H9 (cell line): ENCODE measurements at regions not wholly inside any gene's neighbourhood (a gene's known extent, or its start where the extent isn't known, plus 50 kb on each side); places are given as distances from the start of the nearest gene placed in this dataset.

Source experiments
- DNase-seq: peaks from one replicate; pipeline ENCODE4 v3.0.0-alpha.2; 2017
- H2AFZ ChIP-seq: one replicate; pipeline ENCODE4 v1.6.1; 2013; ENCODE audit warnings: mild to moderate bottlenecking, low read length, control low read depth, moderate library complexity
- H2AK5ac ChIP-seq: 2 replicates; pipeline ENCODE4 v1.6.1; 2013; ENCODE audit warnings: low read length, control low read depth, mixed read lengths; ENCODE audit not compliant: insufficient read length
- H2BK120ac ChIP-seq: one replicate; pipeline ENCODE4 v1.6.1; 2013; ENCODE audit warnings: low read depth, mild to moderate bottlenecking, low read length, control low read depth, inconsistent platforms; ENCODE audit not compliant: poor library complexity, severe bottlenecking
- H2BK12ac ChIP-seq: 2 replicates; pipeline ENCODE4 v1.6.1; 2013; ENCODE audit warnings: low read length, control low read depth, mixed read lengths, low read depth; ENCODE audit not compliant: insufficient read length
- H2BK15ac ChIP-seq: 2 replicates; pipeline ENCODE4 v1.6.1; 2013; ENCODE audit warnings: low read depth, low read length, control low read depth
- H2BK20ac ChIP-seq: one replicate; pipeline ENCODE4 v1.6.1; 2013; ENCODE audit warnings: low read depth, mild to moderate bottlenecking, low read length, control low read depth, inconsistent platforms; ENCODE audit not compliant: poor library complexity, severe bottlenecking
- H2BK5ac ChIP-seq: 2 replicates; pipeline ENCODE4 v1.6.1; 2013; ENCODE audit warnings: low read length, control low read depth, mixed read lengths; ENCODE audit not compliant: insufficient read length
- H3K14ac ChIP-seq: 2 replicates; pipeline ENCODE4 v1.6.1; 2013; ENCODE audit warnings: low read length, control low read depth; ENCODE audit not compliant: insufficient read depth
- H3K18ac ChIP-seq: 2 replicates; pipeline ENCODE4 v1.6.1; 2013; ENCODE audit warnings: low read depth, mild to moderate bottlenecking, mixed read lengths, low read length, control low read depth; ENCODE audit not compliant: insufficient read length
- H3K23ac ChIP-seq: 2 replicates; pipeline ENCODE4 v1.6.1; 2013; ENCODE audit warnings: low read length, control low read depth, mixed read lengths, low read depth; ENCODE audit not compliant: insufficient read length
- H3K23me2 ChIP-seq: 2 replicates; pipeline ENCODE4 v1.6.1; 2013; ENCODE audit warnings: low read depth, mild to moderate bottlenecking, mixed read lengths, low read length, control low read depth; ENCODE audit not compliant: insufficient read length, poor library complexity, severe bottlenecking
- H3K27ac ChIP-seq: 2 replicates; pipeline ENCODE4 v1.5.1; 2013; ENCODE audit warnings: low read length, control low read depth, mixed read lengths, low read depth; ENCODE audit not compliant: insufficient read length
- H3K27me3 ChIP-seq: 2 replicates; pipeline ENCODE4 v1.6.1; 2013; ENCODE audit warnings: low read length, control low read depth, inconsistent platforms; ENCODE audit not compliant: insufficient read depth
- H3K4ac ChIP-seq: 2 replicates; pipeline ENCODE4 v1.6.1; 2013; ENCODE audit warnings: low read depth, mild to moderate bottlenecking, control low read depth, inconsistent platforms, low read length, moderate library complexity
- H3K4me1 ChIP-seq: 2 replicates; pipeline ENCODE4 v1.6.1; 2013; ENCODE audit warnings: low read length, control low read depth, inconsistent platforms; ENCODE audit not compliant: insufficient read depth
- H3K4me2 ChIP-seq: 2 replicates; pipeline ENCODE4 v1.6.1; 2013; ENCODE audit warnings: low read length, control low read depth, mixed read lengths; ENCODE audit not compliant: insufficient read length, insufficient read depth
- H3K56ac ChIP-seq: 2 replicates; pipeline ENCODE4 v1.6.1; 2013; ENCODE audit warnings: low read depth, mild to moderate bottlenecking, mixed read lengths, low read length, control low read depth; ENCODE audit not compliant: insufficient read length
- H3K79me1 ChIP-seq: 2 replicates; pipeline ENCODE4 v1.6.1; 2013; ENCODE audit warnings: low read depth, mild to moderate bottlenecking, moderate library complexity, low read length, control low read depth, inconsistent platforms; ENCODE audit not compliant: insufficient read depth, poor library complexity, severe bottlenecking
- H3K79me2 ChIP-seq: 2 replicates; pipeline ENCODE4 v1.6.1; 2013; ENCODE audit warnings: low read length, control low read depth, inconsistent platforms; ENCODE audit not compliant: insufficient read depth
- H3K9ac ChIP-seq: 2 replicates; pipeline ENCODE4 v1.6.1; 2013; ENCODE audit warnings: low read length, control low read depth, mixed read lengths; ENCODE audit not compliant: insufficient read length; ENCODE audit errors: extremely low read depth
- H3K9me3 ChIP-seq: one replicate; pipeline ENCODE4 v1.6.1; 2013; ENCODE audit warnings: low read depth, low read length, inconsistent platforms; ENCODE audit not compliant: control insufficient read depth
- H3T11ph ChIP-seq: one replicate; pipeline ENCODE4 v1.6.1; 2013; ENCODE audit warnings: mild to moderate bottlenecking, low read length, control low read depth, inconsistent platforms
- H4K20me1 ChIP-seq: one replicate; pipeline ENCODE4 v1.6.1; 2013; ENCODE audit not compliant: control insufficient read depth, insufficient read length, insufficient read depth
- H4K5ac ChIP-seq: 2 replicates; pipeline ENCODE4 v1.6.1; 2013; ENCODE audit warnings: low read depth, mild to moderate bottlenecking, mixed read lengths, low read length, control low read depth; ENCODE audit not compliant: insufficient read length
- H4K8ac ChIP-seq: replicated peaks from 2 replicates; pipeline ENCODE4 v1.6.1; 2013; ENCODE audit warnings: low read length, control low read depth, mixed read lengths, low read depth; ENCODE audit not compliant: insufficient read length
- H4K91ac ChIP-seq: 2 replicates; pipeline ENCODE4 v1.6.1; 2013; ENCODE audit warnings: low read depth, mild to moderate bottlenecking, moderate library complexity, mixed read lengths, low read length, control low read depth; ENCODE audit not compliant: insufficient read length
- H3K27ac Mint-ChIP-seq, 3 experiments: 2 replicates in 2 of 3; 3 replicates in 1 of 3; pipeline ENCODE4 v1.8.0; 2020 to 2021; ENCODE audit warnings: mixed read lengths in 3 of 3, mild to moderate bottlenecking in 1 of 3, moderate library complexity in 1 of 3
- H3K27me3 Mint-ChIP-seq: 2 replicates; pipeline ENCODE4 v1.8.0; 2021; ENCODE audit warnings: low read depth, mild to moderate bottlenecking, moderate library complexity, mixed read lengths
- H3K36me3 Mint-ChIP-seq, 3 experiments: 2 replicates in 2 of 3; 3 replicates in 1 of 3; pipeline ENCODE4 v1.8.0; 2020 to 2021; ENCODE audit warnings: low read depth in 3 of 3, mixed read lengths in 3 of 3; ENCODE audit not compliant: insufficient read depth in 1 of 3
- H3K4me1 Mint-ChIP-seq, 2 experiments: 2 replicates each; pipeline ENCODE4 v1.8.0; 2020; ENCODE audit warnings: mixed read lengths in 2 of 2
- H3K4me3 Mint-ChIP-seq, 2 experiments: 2 replicates in 1 of 2; 3 replicates in 1 of 2; pipeline ENCODE4 v1.8.0; 2020 to 2021; ENCODE audit warnings: mild to moderate bottlenecking in 2 of 2, mixed read lengths in 2 of 2, moderate library complexity in 1 of 2
- H3K9me3 Mint-ChIP-seq, 2 experiments: 2 replicates in 1 of 2; 3 replicates in 1 of 2; pipeline ENCODE4 v1.8.0; 2020; ENCODE audit warnings: mild to moderate bottlenecking in 2 of 2, mixed read lengths in 2 of 2, moderate library complexity in 1 of 2
- CTCF ChIP-seq: fragments of 200-600 bp; sonication (generic); conservative IDR thresholded peaks from 3 replicates; pipeline ENCODE4 v1.8.0; 2021; ENCODE audit warnings: antibody characterized with exemption, mild to moderate bottlenecking
- whole genome bisulfite sequencing: extraction: QIAGEN DNeasy Blood & Tissue Kit; methylation state at CpG from one replicate; pipeline ENCODE4 v1.1.7; 2013; ENCODE audit warnings: missing lambda C conversion rate, low lambda C conversion rate, mixed read lengths; ENCODE audit not compliant: insufficient read length; ENCODE audit errors: extremely low coverage; 5-methylcytosine and 5-hydroxymethylcytosine counted together

DNA sequence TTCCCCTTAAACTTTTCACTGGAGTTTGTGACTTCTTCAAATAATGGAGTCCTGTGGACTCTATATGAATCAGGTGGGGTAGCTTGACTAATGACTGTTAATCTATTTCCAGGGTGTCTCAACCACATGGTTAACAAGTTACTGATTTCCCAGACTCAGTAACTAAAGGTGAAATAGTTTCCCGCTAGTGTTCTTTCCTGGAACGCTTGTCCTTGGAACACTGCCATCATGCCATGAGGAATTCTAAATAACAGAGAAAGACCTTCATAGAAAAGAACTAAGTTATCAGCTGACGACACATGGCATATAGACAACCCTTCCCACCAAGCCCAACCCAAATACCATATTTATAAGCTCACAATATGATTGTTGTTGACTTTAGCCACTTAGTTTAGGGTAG, 1027.9 kb upstream of the FAM98A start:
- no peaks in the 10 kb centered on the region for H3K9me3 ChIP-seq
- no peaks in the 10 kb centered on the region for H3K79me2 ChIP-seq
- H4K91ac ChIP-seq = no peak overlapping the region
- H3K27ac Mint-ChIP-seq = no peak overlapping the region
- H3K56ac ChIP-seq = no peak overlapping the region
- H2BK120ac ChIP-seq = no peak overlapping the region
- no peak overlapping the region for H3K23ac ChIP-seq
- H3K27ac ChIP-seq = no peak overlapping the region
- H3K9me3 Mint-ChIP-seq = no peaks in the 10 kb centered on the region; a peak in 1 of 5 replicates
- H3K27me3 ChIP-seq = no peaks in the 10 kb centered on the region
- H3K9ac ChIP-seq = no peak overlapping the region
- no peaks in the 10 kb centered on the region for H3K79me1 ChIP-seq
- no peak overlapping the region for H4K5ac ChIP-seq
- H2BK12ac ChIP-seq = no peak overlapping the region
- H3K36me3 Mint-ChIP-seq = no peaks in the 10 kb centered on the region; a peak in 1 of 7 replicates
- no peaks in the 10 kb centered on the region for H3K4me1 ChIP-seq
- no peak overlapping the region for H3K4me2 ChIP-seq
- H4K8ac ChIP-seq = no peak overlapping the region
- no peaks in the 10 kb centered on the region for H3K23me2 ChIP-seq
- TF ChIP-seq CTCF = no peak
- no peak overlapping the region for H3K4ac ChIP-seq
- H3T11ph ChIP-seq = no peak overlapping the region
- H3K18ac ChIP-seq = no peak overlapping the region
- WGBS = no CpG with 5 or more reads among the region's 3 CpGs
- no peak for DNase-seq
- H2BK5ac ChIP-seq = no peak overlapping the region
- no peak overlapping the region for H2AK5ac ChIP-seq
- no peak overlapping the region for H3K4me3 Mint-ChIP-seq
- no peaks in the 10 kb centered on the region for H4K20me1 ChIP-seq
- H2AFZ ChIP-seq = no peak overlapping the region
- no peak overlapping the region for H2BK20ac ChIP-seq
- no peaks in the 10 kb centered on the region for H3K4me1 Mint-ChIP-seq
- no peak overlapping the region for H3K14ac ChIP-seq
- H2BK15ac ChIP-seq = no peak overlapping the region
- H3K27me3 Mint-ChIP-seq = no peaks in the 10 kb centered on the region
